ENCODE measurements at regions not wholly inside any gene's neighbourhood (a gene's known extent, or its start where the extent isn't known, plus 50 kb on each side); places are given as distances from the start of the nearest gene placed in this dataset.

DNA sequence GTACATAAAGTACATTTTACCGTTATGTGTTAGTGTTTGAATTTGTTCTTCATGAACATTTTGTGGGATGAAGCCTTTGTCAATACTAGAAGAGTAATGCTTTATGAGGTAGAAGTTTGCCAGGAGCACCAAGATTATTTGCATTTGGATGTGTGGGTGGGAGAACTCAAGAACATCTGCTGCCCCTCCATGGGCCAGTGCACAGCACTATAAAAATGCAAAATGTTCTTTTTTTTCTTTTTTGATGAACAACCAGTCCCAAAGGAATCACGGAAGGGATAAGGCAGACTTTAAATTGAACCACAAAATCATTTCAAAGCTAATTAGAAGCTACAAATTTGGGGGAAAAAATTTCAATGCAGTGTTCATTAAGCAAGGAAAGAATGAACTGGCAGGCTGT, 300.3 kb upstream of the NWD2 start:
- no peaks in the 10 kb centered on the region for H3K36me3 ChIP-seq
- intact Hi-C loops (cut with DNase I): no loop called here
- H3K4me3 ChIP-seq: no peak overlapping the region
- no peak for TF ChIP-seq POLR2A (IDR thresholded peaks at IDR 0.05)
- no peak for TF ChIP-seq POLR2AphosphoS5 (IDR thresholded peaks at IDR 0.05; ENCODE audit: insufficient read depth in 1 of 2, low read depth in 1 of 2)
- TF ChIP-seq, protein P1, sequence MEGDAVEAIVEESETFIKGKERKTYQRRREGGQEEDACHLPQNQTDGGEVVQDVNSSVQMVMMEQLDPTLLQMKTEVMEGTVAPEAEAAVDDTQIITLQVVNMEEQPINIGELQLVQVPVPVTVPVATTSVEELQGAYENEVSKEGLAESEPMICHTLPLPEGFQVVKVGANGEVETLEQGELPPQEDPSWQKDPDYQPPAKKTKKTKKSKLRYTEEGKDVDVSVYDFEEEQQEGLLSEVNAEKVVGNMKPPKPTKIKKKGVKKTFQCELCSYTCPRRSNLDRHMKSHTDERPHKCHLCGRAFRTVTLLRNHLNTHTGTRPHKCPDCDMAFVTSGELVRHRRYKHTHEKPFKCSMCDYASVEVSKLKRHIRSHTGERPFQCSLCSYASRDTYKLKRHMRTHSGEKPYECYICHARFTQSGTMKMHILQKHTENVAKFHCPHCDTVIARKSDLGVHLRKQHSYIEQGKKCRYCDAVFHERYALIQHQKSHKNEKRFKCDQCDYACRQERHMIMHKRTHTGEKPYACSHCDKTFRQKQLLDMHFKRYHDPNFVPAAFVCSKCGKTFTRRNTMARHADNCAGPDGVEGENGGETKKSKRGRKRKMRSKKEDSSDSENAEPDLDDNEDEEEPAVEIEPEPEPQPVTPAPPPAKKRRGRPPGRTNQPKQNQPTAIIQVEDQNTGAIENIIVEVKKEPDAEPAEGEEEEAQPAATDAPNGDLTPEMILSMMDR (IDR thresholded peaks at IDR 0.05): no peak
- H3K9me3 ChIP-seq: no peaks in the 10 kb centered on the region
- H3K27ac ChIP-seq: no peak overlapping the region
- H3K4me1 ChIP-seq: no peaks in the 10 kb centered on the region
- DNase-seq (ENCODE audit: extremely low spot score in 2 of 2): no peak
- H3K27me3 ChIP-seq: no peaks in the 10 kb centered on the region

DNA sequence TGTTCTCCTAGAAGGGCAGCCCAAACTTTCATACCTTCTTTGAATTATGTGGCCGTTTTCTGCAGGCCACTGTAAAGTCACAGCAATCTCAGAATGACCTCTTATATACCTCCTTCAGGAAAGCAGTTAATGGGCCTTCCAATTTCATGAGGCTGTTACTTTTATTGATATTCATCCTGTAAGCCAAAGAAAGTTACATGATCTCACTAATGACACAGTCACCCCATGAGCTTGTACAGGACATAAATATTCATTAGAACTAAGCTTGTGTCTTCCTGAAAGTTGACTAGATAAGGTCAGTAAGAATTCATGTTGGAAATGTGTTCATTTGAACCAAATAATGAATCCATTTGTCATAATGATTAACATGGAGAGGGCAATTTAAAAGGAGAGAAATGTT, 283.1 kb upstream of the NWD2 start:
- Histone ChIP-seq H3K27ac (no peak overlapping the region), H3K27me3 (no peaks in the 10 kb centered on the region), H3K9me3 (no peaks in the 10 kb centered on the region), H3K4me3 (no peak overlapping the region), H3K36me3 (no peaks in the 10 kb centered on the region), H3K4me1 (no peaks in the 10 kb centered on the region)
- intact Hi-C loops (cut with DNase I): no loop called here
- TF ChIP-seq, protein P1 (IDR thresholded peaks at IDR 0.05): no peak
- no peak for TF ChIP-seq POLR2AphosphoS5 (IDR thresholded peaks at IDR 0.05; ENCODE audit: insufficient read depth in 1 of 2, low read depth in 1 of 2)
- TF ChIP-seq POLR2A (IDR thresholded peaks at IDR 0.05): no peak
- DNase-seq (ENCODE audit: extremely low spot score in 2 of 2): no peak

DNA sequence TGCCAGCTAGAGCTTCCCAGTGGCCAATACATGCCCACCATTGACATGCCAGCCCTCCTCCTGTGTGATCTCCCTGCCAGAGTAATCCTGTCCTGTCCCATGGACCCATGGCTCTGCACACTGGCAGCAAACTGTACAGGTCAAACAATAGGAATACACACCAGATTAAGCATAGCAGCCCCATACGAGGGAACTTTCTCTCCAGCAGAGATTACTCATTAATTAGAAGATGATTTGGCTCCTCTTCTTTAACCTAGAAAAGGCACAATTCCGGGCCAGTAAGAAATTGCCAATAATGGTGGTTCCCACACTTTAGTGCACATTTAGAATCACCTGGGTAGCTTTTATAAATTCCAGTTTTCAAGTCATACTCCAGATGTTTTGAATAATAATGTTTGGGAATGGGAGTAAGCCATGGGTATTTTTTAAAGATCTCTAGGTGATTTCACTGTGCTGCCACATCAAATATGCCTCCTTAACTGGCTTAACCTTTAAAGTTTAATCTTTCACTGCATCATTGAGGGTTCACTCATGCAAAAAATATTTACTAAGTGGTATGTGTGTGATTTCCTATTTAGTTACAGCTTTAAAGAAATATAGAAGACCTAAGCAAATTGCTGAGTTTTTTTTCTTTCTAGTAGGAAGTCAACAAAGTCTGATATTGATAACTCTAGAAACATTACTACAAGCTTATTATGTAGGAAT, 277.6 kb upstream of the NWD2 start:
- intact Hi-C loops (cut with DNase I): no loop called here
- Histone ChIP-seq H3K27me3 (no peaks in the 10 kb centered on the region), H3K4me3 (no peak overlapping the region), H3K36me3 (no peaks in the 10 kb centered on the region), H3K27ac (no peak overlapping the region), H3K4me1 (no peaks in the 10 kb centered on the region), H3K9me3 (no peaks in the 10 kb centered on the region)
- DNase-seq (ENCODE audit: extremely low spot score in 2 of 2): no peak
- TF ChIP-seq POLR2AphosphoS5 (IDR thresholded peaks at IDR 0.05; ENCODE audit: insufficient read depth in 1 of 2, low read depth in 1 of 2): no peak
- no peak for TF ChIP-seq POLR2A (IDR thresholded peaks at IDR 0.05)
- TF ChIP-seq, protein P1 (IDR thresholded peaks at IDR 0.05): no peak

DNA sequence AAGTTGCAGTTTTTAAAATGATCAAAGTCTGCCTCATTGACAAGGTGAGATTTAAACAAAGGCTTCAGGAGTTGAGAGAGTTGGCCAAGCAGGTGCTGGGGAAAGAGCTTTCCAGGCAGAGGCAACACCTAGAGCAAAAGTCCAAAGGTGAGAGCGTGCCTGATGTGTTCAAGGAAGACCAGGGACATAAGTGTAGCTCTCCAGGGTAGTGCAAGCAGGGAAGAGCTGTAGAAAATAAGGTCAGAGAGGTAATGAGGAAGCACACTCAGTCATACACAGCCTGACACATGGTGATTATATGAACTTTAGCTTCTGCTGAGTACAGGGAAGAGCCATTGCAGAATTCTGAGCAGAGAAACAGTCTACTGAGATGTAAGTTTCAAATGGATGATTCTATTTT, 265.0 kb upstream of the NWD2 start:
- H3K27me3 ChIP-seq: no peaks in the 10 kb centered on the region
- H3K4me1 ChIP-seq: no peaks in the 10 kb centered on the region
- TF ChIP-seq, protein P1 (IDR thresholded peaks at IDR 0.05): no peak
- TF ChIP-seq POLR2AphosphoS5 (IDR thresholded peaks at IDR 0.05; ENCODE audit: insufficient read depth in 1 of 2, low read depth in 1 of 2): no peak
- TF ChIP-seq POLR2A (IDR thresholded peaks at IDR 0.05): no peak
- no peak for DNase-seq (ENCODE audit: extremely low spot score in 2 of 2)
- H3K27ac ChIP-seq: no peak overlapping the region
- no peaks in the 10 kb centered on the region for H3K36me3 ChIP-seq
- H3K4me3 ChIP-seq: no peak overlapping the region
- intact Hi-C loops (cut with DNase I): no loop called here
- H3K9me3 ChIP-seq: no peaks in the 10 kb centered on the region

DNA sequence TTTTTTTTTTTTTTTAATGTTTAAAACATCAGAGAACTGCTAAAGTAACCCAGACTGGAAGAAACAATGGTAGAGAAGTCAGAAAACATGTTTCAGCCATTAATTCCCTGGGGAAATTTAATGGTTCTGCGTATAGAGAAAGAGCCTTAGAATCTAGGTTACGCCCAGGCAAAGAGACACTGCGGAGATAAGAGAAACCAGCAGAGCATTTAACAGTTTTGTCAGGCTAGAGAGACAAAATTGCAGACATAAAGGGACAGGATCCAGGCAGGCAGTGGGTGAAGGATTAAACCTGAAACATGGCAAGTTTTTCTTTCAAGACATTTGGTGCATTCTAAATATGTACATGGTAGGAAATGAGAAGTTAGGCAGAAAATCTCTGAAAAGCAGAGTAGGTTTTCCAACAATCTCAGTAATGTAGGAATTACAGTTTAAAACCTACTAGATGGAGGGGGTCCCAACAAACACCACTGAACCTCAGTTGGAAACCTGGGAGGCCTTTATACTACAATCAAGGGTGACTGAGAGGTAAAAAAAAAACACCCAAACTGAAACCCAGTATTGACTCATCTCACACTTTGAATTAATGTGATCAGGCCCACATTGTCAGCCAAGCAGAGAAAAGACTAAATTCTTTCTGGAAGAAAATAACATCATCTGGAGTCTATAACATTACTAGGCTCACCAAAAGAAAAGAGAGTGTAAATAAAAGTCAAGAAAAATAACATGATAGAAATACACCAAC, 254.2 kb upstream of the NWD2 start:
- Histone ChIP-seq H3K4me3 (no peak overlapping the region), H3K4me1 (no peaks in the 10 kb centered on the region), H3K9me3 (no peaks in the 10 kb centered on the region), H3K27ac (no peak overlapping the region), H3K27me3 (no peaks in the 10 kb centered on the region), H3K36me3 (no peaks in the 10 kb centered on the region)
- intact Hi-C loops (cut with DNase I): no loop called here
- DNase-seq (ENCODE audit: extremely low spot score in 2 of 2): no peak
- TF ChIP-seq POLR2A (IDR thresholded peaks at IDR 0.05) (no peak), POLR2AphosphoS5 (IDR thresholded peaks at IDR 0.05; ENCODE audit: insufficient read depth in 1 of 2, low read depth in 1 of 2) (no peak)
- TF ChIP-seq, protein P1 (IDR thresholded peaks at IDR 0.05): no peak
